Stimulated activated CD8-positive, alpha-beta memory T cell treated with anti-CD3 and anti-CD28 coated beads, Interleukin-7, amount 100 ng/mL, for 4 hours (primary cell): ENCODE measurements at regions not wholly inside any gene's neighbourhood (a gene's known extent, or its start where the extent isn't known, plus 50 kb on each side); places are given as distances from the start of the nearest gene placed in this dataset.

ENCODE experiments used
- DNase-seq, 2 donors: peaks; one replicate each; pipeline ENCODE4 v3.0.0-alpha.2; 2020; ENCODE audit warnings: low read depth in 2 of 2

GRCh38 chr4:158008551-158009218 lies 164.1 kb downstream of the GASK1B start:
- DNase-seq, result no peak

GRCh38 chr4:158007566-158007965 lies 165.3 kb downstream of the GASK1B start:
- no peak for DNase-seq

GRCh38 chr4:158006990-158007389 lies 165.8 kb downstream of the GASK1B start:
- DNase-seq, result no peak

- DNase-seq, result no peak
These were observed 167.8 kb downstream of the GASK1B start for GRCh38 chr4:158005021-158005420.

GRCh38 chr4:158004101-158004500 lies 168.7 kb downstream of the GASK1B start:
- DNase-seq, result no peak

- DNase-seq, result no peak
These were observed 169.6 kb downstream of the GASK1B start for GRCh38 chr4:158003212-158003611.

- no peak for DNase-seq
These were observed 170.7 kb downstream of the GASK1B start for GRCh38 chr4:158002173-158002572.

GRCh38 chr4:158001756-158002155 lies 171.1 kb downstream of the GASK1B start:
- DNase-seq, result no peak

GRCh38 chr4:157999723-158000122 lies 173.1 kb downstream of the GASK1B start:
- DNase-seq, result no peak

GRCh38 chr4:157997296-157997695 lies 175.5 kb downstream of the GASK1B start:
- no peak for DNase-seq

- DNase-seq, result no peak
These were observed 176.5 kb downstream of the GASK1B start for GRCh38 chr4:157996061-157997028.

- no peak for DNase-seq
These were observed 178.0 kb downstream of the GASK1B start for GRCh38 chr4:157994863-157995262.

GRCh38 chr4:157992948-157993839 lies 179.6 kb downstream of the GASK1B start:
- DNase-seq, result no peak

GRCh38 chr4:157992038-157992705 lies 180.7 kb downstream of the GASK1B start:
- no peak for DNase-seq

GRCh38 chr4:157988641-157989040 lies 184.2 kb downstream of the GASK1B start:
- DNase-seq, result no peak

- no peak for DNase-seq
These were observed 188.4 kb downstream of the GASK1B start for GRCh38 chr4:157984285-157984911.

- no peak for DNase-seq
These were observed 189.5 kb downstream of the GASK1B start for GRCh38 chr4:157983300-157983699.

- no peak for DNase-seq
These were observed 192.7 kb downstream of the GASK1B start for GRCh38 chr4:157980158-157980557.

GRCh38 chr4:157978680-157979361 lies 194.0 kb downstream of the GASK1B start:
- peak in 1 of 2 donors; percentile 27 for DNase-seq

GRCh38 chr4:157977086-157977485 lies 195.7 kb downstream of the GASK1B start:
- no peak for DNase-seq
